PC-9 (cell line): ENCODE measurements at regions not wholly inside any gene's neighbourhood (a gene's known extent, or its start where the extent isn't known, plus 50 kb on each side); places are given as distances from the start of the nearest gene placed in this dataset.

ENCODE experiments used
- BruUV-seq: library from RNA; stranded (reverse); fragments of 400-500 nt; replicated peaks from 2 replicates; lab custom pipeline; 2021; lab: Mats Ljungman, UMichigan
- CTCF ChIA-PET: fragments of 300-600 bp; sonication (Branson Sonifier 250); formaldehyde crosslinking; loops from one replicate; lab custom pipeline; 2022; ENCODE audit warnings: antibody characterized with exemption; lab: Charles Lee
- POLR2A ChIA-PET: fragments of 300-600 bp; sonication (Branson Sonifier 250); formaldehyde crosslinking; loops from one replicate; lab custom pipeline; 2022; ENCODE audit warnings: antibody characterized with exemption; ENCODE audit not compliant: unreplicated experiment; lab: Charles Lee
- DNase-seq, 2 experiments: peaks; one replicate each; pipeline versions ENCODE4 v3.0.0 to v3.0.0-alpha.2; 2015 to 2022; ENCODE audit warnings: mixed read lengths in 1 of 2
- H2AFZ ChIP-seq: fragments of 200-600 bp; sonication (generic); 2 replicates; pipeline ENCODE4 v1.8.1; 2017; ENCODE audit warnings: antibody characterized with exemption
- H3F3A ChIP-seq: fragments of 200-600 bp; sonication (generic); 2 replicates; pipeline ENCODE4 v1.8.1; 2017; ENCODE audit warnings: antibody characterized with exemption, mild to moderate bottlenecking, low read depth; ENCODE audit not compliant: insufficient read depth
- H3K27ac ChIP-seq: fragments of 200-600 bp; sonication (generic); 2 replicates; pipeline ENCODE4 v1.6.1; 2016; ENCODE audit warnings: mixed run types
- H3K27me3 ChIP-seq: fragments of 200-600 bp; sonication (generic); 2 replicates; pipeline ENCODE4 v1.6.1; 2016; ENCODE audit warnings: low read depth, mixed run types; ENCODE audit not compliant: insufficient read depth
- H3K36me3 ChIP-seq: fragments of 200-600 bp; sonication (generic); 2 replicates; pipeline ENCODE4 v1.6.1; 2016; ENCODE audit warnings: low read depth, mixed run types
- H3K4me1 ChIP-seq: fragments of 200-600 bp; sonication (generic); replicated peaks from 2 replicates; pipeline ENCODE4 v1.6.1; 2016; ENCODE audit warnings: mixed run types; ENCODE audit not compliant: insufficient read depth
- H3K4me2 ChIP-seq: fragments of 200-600 bp; sonication (generic); 2 replicates; pipeline ENCODE4 v1.6.1; 2017; ENCODE audit warnings: mixed run types
- H3K4me3 ChIP-seq: fragments of 200-600 bp; sonication (generic); 2 replicates; pipeline ENCODE4 v1.6.1; 2016; ENCODE audit warnings: mixed run types
- H3K79me2 ChIP-seq: fragments of 200-600 bp; sonication (generic); 2 replicates; pipeline ENCODE4 v1.6.1; 2017; ENCODE audit warnings: low read depth, mixed run types
- H3K9me2 ChIP-seq: fragments of 200-600 bp; sonication (generic); 2 replicates; pipeline ENCODE4 v1.8.1; 2017; ENCODE audit warnings: mild to moderate bottlenecking; ENCODE audit not compliant: insufficient read depth
- H3K9me3 ChIP-seq: fragments of 200-600 bp; sonication (generic); 2 replicates; pipeline ENCODE4 v1.8.1; 2016; ENCODE audit warnings: low read depth; ENCODE audit not compliant: insufficient read depth
- H4K20me1 ChIP-seq: fragments of 200-600 bp; sonication (generic); 2 replicates; pipeline ENCODE4 v1.8.1; 2017; ENCODE audit not compliant: insufficient read depth
- EZH2 ChIP-seq: fragments of 200-600 bp; sonication (generic); IDR thresholded peaks from 2 replicates; pipeline ENCODE4 v1.8.0; 2017; ENCODE audit warnings: antibody characterized with exemption, low read depth
- intact Hi-C: fragments of 100-400 bp; cut with micrococcal nuclease; formaldehyde crosslinking; loops from one replicate; pipeline ENCODE4 v1.10.0; 2022; ENCODE audit not compliant: unreplicated experiment
- TF ChIP-seq, protein P1 (sequence below): fragments of 200-600 bp; sonication (generic); conservative IDR thresholded peaks from 2 replicates; pipeline ENCODE4 v1.6.1; 2017; ENCODE audit warnings: mixed run types, antibody characterized with exemption, mild to moderate bottlenecking, moderate library complexity

DNA sequence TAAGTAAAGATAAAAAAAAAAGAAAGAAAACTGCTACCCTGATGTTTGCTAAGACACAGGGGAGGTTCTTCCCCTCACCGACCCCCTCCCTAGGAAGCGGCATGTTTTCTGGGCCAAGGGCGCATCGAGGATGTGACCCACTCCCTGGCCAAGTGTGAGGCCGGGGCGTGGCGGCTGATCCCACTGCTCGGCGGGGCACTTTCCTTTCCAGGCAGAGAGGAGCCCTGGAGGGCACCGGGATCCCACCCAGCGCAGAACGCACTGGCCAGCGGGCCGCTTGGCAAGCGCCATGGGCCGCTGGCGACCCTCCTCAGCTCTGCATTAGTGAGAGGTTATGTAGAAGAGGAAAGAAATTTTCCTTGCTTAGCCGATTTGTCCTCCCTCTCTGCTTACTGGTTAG, 93.4 kb downstream of the ZNF736 start:
- no peak overlapping the region for H3K4me3 ChIP-seq
- H4K20me1 ChIP-seq = no peaks in the 10 kb centered on the region
- CTCF ChIA-PET = no interaction called here
- no peaks in the 10 kb centered on the region for H3F3A ChIP-seq
- no peak overlapping the region for H2AFZ ChIP-seq
- peaks cover 20% of the 10 kb centered on the region for H3K27me3 ChIP-seq
- no peak overlapping the region for H3K27ac ChIP-seq
- H3K9me3 ChIP-seq = no peaks in the 10 kb centered on the region
- BruUV-seq = no TSS peak
- no peaks in the 10 kb centered on the region for H3K4me1 ChIP-seq
- intact Hi-C loops = no loop called here
- POLR2A ChIA-PET = no interaction called here
- H3K79me2 ChIP-seq = no peaks in the 10 kb centered on the region
- H3K9me2 ChIP-seq = no peaks in the 10 kb centered on the region
- TF ChIP-seq, protein P1, sequence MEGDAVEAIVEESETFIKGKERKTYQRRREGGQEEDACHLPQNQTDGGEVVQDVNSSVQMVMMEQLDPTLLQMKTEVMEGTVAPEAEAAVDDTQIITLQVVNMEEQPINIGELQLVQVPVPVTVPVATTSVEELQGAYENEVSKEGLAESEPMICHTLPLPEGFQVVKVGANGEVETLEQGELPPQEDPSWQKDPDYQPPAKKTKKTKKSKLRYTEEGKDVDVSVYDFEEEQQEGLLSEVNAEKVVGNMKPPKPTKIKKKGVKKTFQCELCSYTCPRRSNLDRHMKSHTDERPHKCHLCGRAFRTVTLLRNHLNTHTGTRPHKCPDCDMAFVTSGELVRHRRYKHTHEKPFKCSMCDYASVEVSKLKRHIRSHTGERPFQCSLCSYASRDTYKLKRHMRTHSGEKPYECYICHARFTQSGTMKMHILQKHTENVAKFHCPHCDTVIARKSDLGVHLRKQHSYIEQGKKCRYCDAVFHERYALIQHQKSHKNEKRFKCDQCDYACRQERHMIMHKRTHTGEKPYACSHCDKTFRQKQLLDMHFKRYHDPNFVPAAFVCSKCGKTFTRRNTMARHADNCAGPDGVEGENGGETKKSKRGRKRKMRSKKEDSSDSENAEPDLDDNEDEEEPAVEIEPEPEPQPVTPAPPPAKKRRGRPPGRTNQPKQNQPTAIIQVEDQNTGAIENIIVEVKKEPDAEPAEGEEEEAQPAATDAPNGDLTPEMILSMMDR = no peak
- no peak for TF ChIP-seq EZH2
- DNase-seq = no peak
- H3K4me2 ChIP-seq = no peak overlapping the region
- no peaks in the 10 kb centered on the region for H3K36me3 ChIP-seq
